ENCODE measurements at regions not wholly inside any gene's neighbourhood (a gene's known extent, or its start where the extent isn't known, plus 50 kb on each side); places are given as distances from the start of the nearest gene placed in this dataset.

DNA sequence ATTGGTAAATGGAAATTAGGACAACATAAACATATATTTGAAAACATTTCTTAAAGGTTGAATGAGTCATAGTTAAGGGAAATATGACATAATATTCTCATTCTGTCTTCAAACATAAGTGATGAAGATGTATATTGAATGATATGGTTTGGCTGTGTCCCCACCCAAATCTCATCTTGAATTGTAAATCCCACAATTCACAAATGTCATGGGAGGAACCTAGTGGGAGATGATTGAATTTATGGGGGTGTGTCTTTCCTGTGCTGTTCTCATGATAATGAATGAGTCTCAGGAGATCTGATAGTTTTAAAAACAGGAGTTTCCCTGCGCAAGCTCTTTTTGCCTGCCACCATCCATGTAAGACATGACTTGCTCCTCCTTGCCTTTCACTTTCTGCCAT is 104.4 kb upstream of the MPDZ start:
- WGBS = 100% methylated on average over 1 of the region's 1 CpG
- H3K4me1 ChIP-seq (ENCODE audit: control insufficient read depth in 4 of 4, insufficient read depth in 4 of 4, low read length in 3 of 4) = no peaks in the 10 kb centered on the region
- H3K27ac ChIP-seq (ENCODE audit: low read depth in 1 of 2, low read length in 2 of 2) = no peak overlapping the region
- TF ChIP-seq HNF4A (conservative IDR thresholded peaks at IDR 0.05) = no peak
- no peak for TF ChIP-seq YY1 (IDR thresholded peaks at IDR 0.05)
- no peak for TF ChIP-seq TAF1 (conservative IDR thresholded peaks at IDR 0.05)
- no peak for TF ChIP-seq RAD21 (IDR thresholded peaks at IDR 0.05)
- no peak for TF ChIP-seq JUND (IDR thresholded peaks at IDR 0.05)
- TF ChIP-seq SP1 (IDR thresholded peaks at IDR 0.05) = no peak
- no peaks in the 10 kb centered on the region for H3K36me3 ChIP-seq (ENCODE audit: control insufficient read depth in 4 of 4, insufficient read depth in 3 of 4, low read depth in 1 of 4, low read length in 3 of 4)
- H3K4me3 ChIP-seq (ENCODE audit: low read depth in 1 of 3, low read length in 3 of 3) = no peak overlapping the region
- H3K9ac ChIP-seq (ENCODE audit: low read depth in 1 of 2, low read length in 2 of 2) = no peak overlapping the region
- no peak for DNase-seq (ENCODE audit: low spot score)
- H3K9me3 ChIP-seq (ENCODE audit: control insufficient read depth in 4 of 4, low read length in 3 of 4) = peaks cover 0 to 1% (median 0%) of the 10 kb centered on the region in 4 donors
- no peaks in the 10 kb centered on the region for H3K27me3 ChIP-seq (ENCODE audit: control insufficient read depth in 4 of 4, insufficient read depth in 4 of 4, low read length in 3 of 4)

DNA sequence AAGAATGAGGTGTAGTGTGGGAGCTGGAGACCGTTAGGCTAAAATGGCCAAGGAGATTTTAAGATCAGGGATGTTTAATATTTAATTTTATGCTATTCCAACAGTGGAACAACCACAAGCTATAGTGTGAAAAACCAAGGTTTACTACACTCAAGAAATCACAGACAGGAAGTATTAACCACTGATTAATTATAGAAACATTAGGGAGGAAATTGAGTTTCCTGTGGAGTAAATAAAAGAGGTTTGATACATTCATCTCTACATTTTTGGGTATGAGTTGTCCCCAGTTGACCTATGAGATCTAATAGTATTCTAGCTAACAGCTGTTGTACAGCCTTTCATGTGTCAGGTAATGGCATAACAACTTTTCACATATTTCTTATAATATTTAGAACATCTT is 103.7 kb upstream of the MPDZ start:
- H3K27ac ChIP-seq (ENCODE audit: low read depth in 1 of 2, low read length in 2 of 2) = no peak overlapping the region
- TF ChIP-seq YY1 (IDR thresholded peaks at IDR 0.05) (no peak), TAF1 (conservative IDR thresholded peaks at IDR 0.05) (no peak), JUND (IDR thresholded peaks at IDR 0.05) (no peak), RXRA (IDR thresholded peaks at IDR 0.05) (no peak), FOXA1 (IDR thresholded peaks at IDR 0.05) (no peak)
- 66% methylated on average over 1 of the region's 1 CpG for WGBS
- H3K9ac ChIP-seq (ENCODE audit: low read depth in 1 of 2, low read length in 2 of 2) = no peak overlapping the region
- peaks cover 0 to 1% (median 0%) of the 10 kb centered on the region in 4 donors for H3K9me3 ChIP-seq (ENCODE audit: control insufficient read depth in 4 of 4, low read length in 3 of 4)
- no peaks in the 10 kb centered on the region for H3K36me3 ChIP-seq (ENCODE audit: control insufficient read depth in 4 of 4, insufficient read depth in 3 of 4, low read depth in 1 of 4, low read length in 3 of 4)
- no peaks in the 10 kb centered on the region for H3K27me3 ChIP-seq (ENCODE audit: control insufficient read depth in 4 of 4, insufficient read depth in 4 of 4, low read length in 3 of 4)
- DNase-seq (ENCODE audit: low spot score) = no peak
- H3K4me3 ChIP-seq (ENCODE audit: low read depth in 1 of 3, low read length in 3 of 3) = no peak overlapping the region
- H3K4me1 ChIP-seq (ENCODE audit: control insufficient read depth in 4 of 4, insufficient read depth in 4 of 4, low read length in 3 of 4) = no peaks in the 10 kb centered on the region

DNA sequence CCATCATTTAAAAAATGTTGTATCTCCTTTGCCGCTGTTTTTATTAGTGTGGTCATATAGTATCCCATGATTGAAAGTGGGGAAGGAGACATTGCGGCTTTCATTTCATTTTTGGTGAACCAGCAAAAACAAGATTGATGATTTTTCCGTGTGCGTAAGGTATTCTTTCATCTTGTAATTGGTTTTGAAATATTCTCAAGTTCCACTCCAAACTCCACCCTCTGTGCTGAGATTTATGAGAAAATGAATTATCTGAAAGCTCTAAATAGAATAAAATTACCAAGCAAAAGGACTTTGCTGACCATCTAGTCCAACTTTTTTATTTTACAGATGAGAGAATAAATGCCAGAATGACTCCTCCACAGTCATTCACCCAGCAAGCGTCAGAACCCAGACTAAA is 103.1 kb upstream of the MPDZ start:
- Histone ChIP-seq H3K27ac (ENCODE audit: low read depth in 1 of 2, low read length in 2 of 2) (no peak overlapping the region), H3K36me3 (ENCODE audit: control insufficient read depth in 4 of 4, insufficient read depth in 3 of 4, low read depth in 1 of 4, low read length in 3 of 4) (no peaks in the 10 kb centered on the region), H3K4me3 (ENCODE audit: low read depth in 1 of 3, low read length in 3 of 3) (no peak overlapping the region), H3K4me1 (ENCODE audit: control insufficient read depth in 4 of 4, insufficient read depth in 4 of 4, low read length in 3 of 4) (no peaks in the 10 kb centered on the region), H3K9me3 (ENCODE audit: control insufficient read depth in 4 of 4, low read length in 3 of 4) (peaks cover 0 to 1% (median 0%) of the 10 kb centered on the region in 4 donors), H3K9ac (ENCODE audit: low read depth in 1 of 2, low read length in 2 of 2) (no peak overlapping the region), H3K27me3 (ENCODE audit: control insufficient read depth in 4 of 4, insufficient read depth in 4 of 4, low read length in 3 of 4) (no peaks in the 10 kb centered on the region)
- no peak for TF ChIP-seq SP1 (IDR thresholded peaks at IDR 0.05)
- no peak for TF ChIP-seq GABPA (IDR thresholded peaks at IDR 0.05 in 1 of 2, conservative IDR thresholded peaks at IDR 0.05 in 1 of 2)
- no peak for TF ChIP-seq HNF4A (conservative IDR thresholded peaks at IDR 0.05)
- no peak for TF ChIP-seq HNF4G (IDR thresholded peaks at IDR 0.05)
- TF ChIP-seq, protein P1, sequence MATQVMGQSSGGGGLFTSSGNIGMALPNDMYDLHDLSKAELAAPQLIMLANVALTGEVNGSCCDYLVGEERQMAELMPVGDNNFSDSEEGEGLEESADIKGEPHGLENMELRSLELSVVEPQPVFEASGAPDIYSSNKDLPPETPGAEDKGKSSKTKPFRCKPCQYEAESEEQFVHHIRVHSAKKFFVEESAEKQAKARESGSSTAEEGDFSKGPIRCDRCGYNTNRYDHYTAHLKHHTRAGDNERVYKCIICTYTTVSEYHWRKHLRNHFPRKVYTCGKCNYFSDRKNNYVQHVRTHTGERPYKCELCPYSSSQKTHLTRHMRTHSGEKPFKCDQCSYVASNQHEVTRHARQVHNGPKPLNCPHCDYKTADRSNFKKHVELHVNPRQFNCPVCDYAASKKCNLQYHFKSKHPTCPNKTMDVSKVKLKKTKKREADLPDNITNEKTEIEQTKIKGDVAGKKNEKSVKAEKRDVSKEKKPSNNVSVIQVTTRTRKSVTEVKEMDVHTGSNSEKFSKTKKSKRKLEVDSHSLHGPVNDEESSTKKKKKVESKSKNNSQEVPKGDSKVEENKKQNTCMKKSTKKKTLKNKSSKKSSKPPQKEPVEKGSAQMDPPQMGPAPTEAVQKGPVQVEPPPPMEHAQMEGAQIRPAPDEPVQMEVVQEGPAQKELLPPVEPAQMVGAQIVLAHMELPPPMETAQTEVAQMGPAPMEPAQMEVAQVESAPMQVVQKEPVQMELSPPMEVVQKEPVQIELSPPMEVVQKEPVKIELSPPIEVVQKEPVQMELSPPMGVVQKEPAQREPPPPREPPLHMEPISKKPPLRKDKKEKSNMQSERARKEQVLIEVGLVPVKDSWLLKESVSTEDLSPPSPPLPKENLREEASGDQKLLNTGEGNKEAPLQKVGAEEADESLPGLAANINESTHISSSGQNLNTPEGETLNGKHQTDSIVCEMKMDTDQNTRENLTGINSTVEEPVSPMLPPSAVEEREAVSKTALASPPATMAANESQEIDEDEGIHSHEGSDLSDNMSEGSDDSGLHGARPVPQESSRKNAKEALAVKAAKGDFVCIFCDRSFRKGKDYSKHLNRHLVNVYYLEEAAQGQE (IDR thresholded peaks at IDR 0.05) = no peak
- no peak for TF ChIP-seq RAD21 (IDR thresholded peaks at IDR 0.05)
- no peak for TF ChIP-seq JUND (IDR thresholded peaks at IDR 0.05)
- TF ChIP-seq, protein P2, sequence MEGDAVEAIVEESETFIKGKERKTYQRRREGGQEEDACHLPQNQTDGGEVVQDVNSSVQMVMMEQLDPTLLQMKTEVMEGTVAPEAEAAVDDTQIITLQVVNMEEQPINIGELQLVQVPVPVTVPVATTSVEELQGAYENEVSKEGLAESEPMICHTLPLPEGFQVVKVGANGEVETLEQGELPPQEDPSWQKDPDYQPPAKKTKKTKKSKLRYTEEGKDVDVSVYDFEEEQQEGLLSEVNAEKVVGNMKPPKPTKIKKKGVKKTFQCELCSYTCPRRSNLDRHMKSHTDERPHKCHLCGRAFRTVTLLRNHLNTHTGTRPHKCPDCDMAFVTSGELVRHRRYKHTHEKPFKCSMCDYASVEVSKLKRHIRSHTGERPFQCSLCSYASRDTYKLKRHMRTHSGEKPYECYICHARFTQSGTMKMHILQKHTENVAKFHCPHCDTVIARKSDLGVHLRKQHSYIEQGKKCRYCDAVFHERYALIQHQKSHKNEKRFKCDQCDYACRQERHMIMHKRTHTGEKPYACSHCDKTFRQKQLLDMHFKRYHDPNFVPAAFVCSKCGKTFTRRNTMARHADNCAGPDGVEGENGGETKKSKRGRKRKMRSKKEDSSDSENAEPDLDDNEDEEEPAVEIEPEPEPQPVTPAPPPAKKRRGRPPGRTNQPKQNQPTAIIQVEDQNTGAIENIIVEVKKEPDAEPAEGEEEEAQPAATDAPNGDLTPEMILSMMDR (IDR thresholded peaks at IDR 0.05; ENCODE audit: low read depth, low read length, missing input control) = no peak
- TF ChIP-seq, protein P3, sequence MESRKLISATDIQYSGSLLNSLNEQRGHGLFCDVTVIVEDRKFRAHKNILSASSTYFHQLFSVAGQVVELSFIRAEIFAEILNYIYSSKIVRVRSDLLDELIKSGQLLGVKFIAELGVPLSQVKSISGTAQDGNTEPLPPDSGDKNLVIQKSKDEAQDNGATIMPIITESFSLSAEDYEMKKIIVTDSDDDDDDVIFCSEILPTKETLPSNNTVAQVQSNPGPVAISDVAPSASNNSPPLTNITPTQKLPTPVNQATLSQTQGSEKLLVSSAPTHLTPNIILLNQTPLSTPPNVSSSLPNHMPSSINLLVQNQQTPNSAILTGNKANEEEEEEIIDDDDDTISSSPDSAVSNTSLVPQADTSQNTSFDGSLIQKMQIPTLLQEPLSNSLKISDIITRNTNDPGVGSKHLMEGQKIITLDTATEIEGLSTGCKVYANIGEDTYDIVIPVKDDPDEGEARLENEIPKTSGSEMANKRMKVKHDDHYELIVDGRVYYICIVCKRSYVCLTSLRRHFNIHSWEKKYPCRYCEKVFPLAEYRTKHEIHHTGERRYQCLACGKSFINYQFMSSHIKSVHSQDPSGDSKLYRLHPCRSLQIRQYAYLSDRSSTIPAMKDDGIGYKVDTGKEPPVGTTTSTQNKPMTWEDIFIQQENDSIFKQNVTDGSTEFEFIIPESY (IDR thresholded peaks at IDR 0.05) = no peak
- TF ChIP-seq RXRA (IDR thresholded peaks at IDR 0.05) = no peak
- TF ChIP-seq EGR1 (IDR thresholded peaks at IDR 0.05; ENCODE audit: low read depth in 2 of 2) = no peak
- no peak for TF ChIP-seq FOXA2 (IDR thresholded peaks at IDR 0.05)
- no peak for TF ChIP-seq NR2F2 (IDR thresholded peaks at IDR 0.05)
- TF ChIP-seq, protein P4, sequence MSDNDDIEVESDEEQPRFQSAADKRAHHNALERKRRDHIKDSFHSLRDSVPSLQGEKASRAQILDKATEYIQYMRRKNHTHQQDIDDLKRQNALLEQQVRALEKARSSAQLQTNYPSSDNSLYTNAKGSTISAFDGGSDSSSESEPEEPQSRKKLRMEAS (IDR thresholded peaks at IDR 0.05) = no peak
- TF ChIP-seq, protein P5, sequence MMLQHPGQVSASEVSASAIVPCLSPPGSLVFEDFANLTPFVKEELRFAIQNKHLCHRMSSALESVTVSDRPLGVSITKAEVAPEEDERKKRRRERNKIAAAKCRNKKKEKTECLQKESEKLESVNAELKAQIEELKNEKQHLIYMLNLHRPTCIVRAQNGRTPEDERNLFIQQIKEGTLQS (IDR thresholded peaks at IDR 0.05) = no peak
- WGBS = 86% methylated on average over 5 of the region's 5 CpGs
- DNase-seq (ENCODE audit: low spot score) = no peak
